ENCODE measurements at regions not wholly inside any gene's neighbourhood (a gene's known extent, or its start where the extent isn't known, plus 50 kb on each side); places are given as distances from the start of the nearest gene placed in this dataset.

GRCh38 chr6:133042550-133043120 lies 198.5 kb upstream of the EYA4 start:
- TF ChIP-seq CTCF (IDR thresholded peaks at IDR 0.05; ENCODE audit: low read length) (no peak), EZH2 (IDR thresholded peaks at IDR 0.05; ENCODE audit: borderline replicate concordance, low read length) (no peak)

Measured in OCI-LY1 (cell line).